Nephron (organoid): ENCODE measurements at regions not wholly inside any gene's neighbourhood (a gene's known extent, or its start where the extent isn't known, plus 50 kb on each side); places are given as distances from the start of the nearest gene placed in this dataset.

Experiments
- H3K27ac Mint-ChIP-seq, 3 experiments: 2 replicates each; pipeline ENCODE4 v1.8.0; 2020; ENCODE audit warnings: mixed read lengths in 3 of 3, mild to moderate bottlenecking in 2 of 3, moderate library complexity in 1 of 3
- H3K27me3 Mint-ChIP-seq: 2 replicates; pipeline ENCODE4 v1.8.0; 2021; ENCODE audit warnings: low read depth, mild to moderate bottlenecking, moderate library complexity, mixed read lengths
- H3K36me3 Mint-ChIP-seq: 2 replicates; pipeline ENCODE4 v1.8.0; 2020; ENCODE audit warnings: low read depth, mixed read lengths
- H3K4me1 Mint-ChIP-seq: 2 replicates; pipeline ENCODE4 v1.8.0; 2020; ENCODE audit warnings: mixed read lengths
- H3K4me3 Mint-ChIP-seq, 3 experiments: 2 replicates each; pipeline ENCODE4 v1.8.0; 2020; ENCODE audit warnings: mild to moderate bottlenecking in 3 of 3, mixed read lengths in 3 of 3, moderate library complexity in 2 of 3
- H3K9me3 Mint-ChIP-seq: 2 replicates; pipeline ENCODE4 v1.8.0; 2020; ENCODE audit warnings: mixed read lengths
- TF ChIP-seq, protein P1 (sequence below), 3 experiments: fragments of 200-600 bp; sonication (generic); IDR thresholded peaks; one replicate each; pipeline ENCODE4 v1.5.0; 2021; ENCODE audit warnings: antibody characterized with exemption in 3 of 3; ENCODE audit not compliant: unreplicated experiment in 3 of 3

GRCh38 chr16:86902656-86903001 is 324.3 kb downstream of the FOXL1 start:
- TF ChIP-seq, protein P1, sequence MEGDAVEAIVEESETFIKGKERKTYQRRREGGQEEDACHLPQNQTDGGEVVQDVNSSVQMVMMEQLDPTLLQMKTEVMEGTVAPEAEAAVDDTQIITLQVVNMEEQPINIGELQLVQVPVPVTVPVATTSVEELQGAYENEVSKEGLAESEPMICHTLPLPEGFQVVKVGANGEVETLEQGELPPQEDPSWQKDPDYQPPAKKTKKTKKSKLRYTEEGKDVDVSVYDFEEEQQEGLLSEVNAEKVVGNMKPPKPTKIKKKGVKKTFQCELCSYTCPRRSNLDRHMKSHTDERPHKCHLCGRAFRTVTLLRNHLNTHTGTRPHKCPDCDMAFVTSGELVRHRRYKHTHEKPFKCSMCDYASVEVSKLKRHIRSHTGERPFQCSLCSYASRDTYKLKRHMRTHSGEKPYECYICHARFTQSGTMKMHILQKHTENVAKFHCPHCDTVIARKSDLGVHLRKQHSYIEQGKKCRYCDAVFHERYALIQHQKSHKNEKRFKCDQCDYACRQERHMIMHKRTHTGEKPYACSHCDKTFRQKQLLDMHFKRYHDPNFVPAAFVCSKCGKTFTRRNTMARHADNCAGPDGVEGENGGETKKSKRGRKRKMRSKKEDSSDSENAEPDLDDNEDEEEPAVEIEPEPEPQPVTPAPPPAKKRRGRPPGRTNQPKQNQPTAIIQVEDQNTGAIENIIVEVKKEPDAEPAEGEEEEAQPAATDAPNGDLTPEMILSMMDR (IDR thresholded peaks at IDR 0.05; ENCODE audit: unreplicated experiment in 3 of 3) = no peak
- Mint-ChIP-seq H3K9me3 (no peaks in the 10 kb centered on the region), H3K36me3 (peaks cover 6% of the 10 kb centered on the region), H3K4me1 (peaks cover 26% of the 10 kb centered on the region), H3K4me3 (no peak overlapping the region), H3K27ac (no peak overlapping the region), H3K27me3 (peaks cover 54% of the 10 kb centered on the region)

DNA sequence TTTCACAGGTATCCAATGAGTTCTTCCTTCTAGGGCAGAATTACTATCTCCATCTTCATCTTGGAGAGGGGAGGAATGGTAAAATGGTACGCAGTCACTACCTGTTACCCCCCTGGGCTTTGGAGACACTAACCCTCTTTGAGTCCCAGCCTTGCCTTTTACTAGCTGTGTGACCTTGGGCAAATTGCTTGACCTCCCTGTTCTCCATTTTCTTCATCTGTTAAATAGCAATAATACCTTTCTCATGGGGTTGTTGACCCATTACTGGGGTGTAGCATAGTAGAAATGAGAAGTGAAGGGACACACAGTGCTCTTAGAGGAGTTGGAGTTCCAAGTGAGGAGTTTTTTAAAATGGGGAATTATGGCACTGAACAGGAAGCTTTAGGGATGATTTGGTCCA is 324.7 kb downstream of the FOXL1 start:
- H3K9me3 Mint-ChIP-seq = no peaks in the 10 kb centered on the region
- H3K4me3 Mint-ChIP-seq = no peak overlapping the region
- H3K4me1 Mint-ChIP-seq = peaks cover 22% of the 10 kb centered on the region
- TF ChIP-seq, protein P1 (IDR thresholded peaks at IDR 0.05; ENCODE audit: unreplicated experiment in 3 of 3) = no peak
- peaks cover 52% of the 10 kb centered on the region for H3K27me3 Mint-ChIP-seq
- peaks cover 6% of the 10 kb centered on the region for H3K36me3 Mint-ChIP-seq
- no peak overlapping the region for H3K27ac Mint-ChIP-seq

GRCh38 chr16:86905302-86905701 is 327.0 kb downstream of the FOXL1 start:
- H3K27me3 Mint-ChIP-seq = peaks cover 49% of the 10 kb centered on the region
- H3K4me3 Mint-ChIP-seq = no peak overlapping the region
- H3K36me3 Mint-ChIP-seq = peaks cover 3% of the 10 kb centered on the region
- TF ChIP-seq, protein P1 (IDR thresholded peaks at IDR 0.05; ENCODE audit: unreplicated experiment in 3 of 3) = no peak
- H3K9me3 Mint-ChIP-seq = no peaks in the 10 kb centered on the region
- H3K27ac Mint-ChIP-seq = no peak overlapping the region
- H3K4me1 Mint-ChIP-seq = peaks cover 18% of the 10 kb centered on the region

DNA sequence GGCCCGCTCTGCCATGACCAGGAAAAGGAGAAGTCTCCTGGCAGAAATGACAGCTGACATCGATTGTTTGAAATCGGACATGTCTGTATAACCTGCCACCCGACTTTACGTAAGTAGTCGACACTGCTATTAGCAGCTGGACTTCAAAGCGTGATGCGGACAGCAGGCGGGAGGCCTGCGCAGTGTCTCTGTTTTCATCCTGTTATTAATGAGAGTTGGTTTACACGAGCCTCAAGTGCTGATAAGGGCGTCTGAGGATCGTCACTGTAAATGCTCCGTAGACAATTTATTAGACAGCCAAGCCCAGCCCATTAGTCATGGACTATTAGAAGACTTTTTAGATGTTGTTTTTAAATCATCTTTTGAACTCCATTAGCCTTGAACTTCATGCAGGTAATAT is 328.3 kb downstream of the FOXL1 start:
- H3K9me3 Mint-ChIP-seq = no peaks in the 10 kb centered on the region
- no peaks in the 10 kb centered on the region for H3K36me3 Mint-ChIP-seq
- peak overlapping the region; percentile 4 to 59 (median 27) for H3K27ac Mint-ChIP-seq
- TF ChIP-seq, protein P1 (IDR thresholded peaks at IDR 0.05; ENCODE audit: unreplicated experiment in 3 of 3) = no peak
- H3K27me3 Mint-ChIP-seq = peaks cover 50% of the 10 kb centered on the region
- peaks cover 32% of the 10 kb centered on the region for H3K4me1 Mint-ChIP-seq
- no peak overlapping the region for H3K4me3 Mint-ChIP-seq

GRCh38 chr16:86909359-86910160 is 331.2 kb downstream of the FOXL1 start:
- no peaks in the 10 kb centered on the region for H3K9me3 Mint-ChIP-seq
- H3K27me3 Mint-ChIP-seq = peaks cover 41% of the 10 kb centered on the region
- no peak overlapping the region for H3K4me3 Mint-ChIP-seq
- no peaks in the 10 kb centered on the region for H3K36me3 Mint-ChIP-seq
- no peak overlapping the region for H3K27ac Mint-ChIP-seq
- TF ChIP-seq, protein P1 (IDR thresholded peaks at IDR 0.05; ENCODE audit: unreplicated experiment in 3 of 3) = no peak
- H3K4me1 Mint-ChIP-seq = peaks cover 42% of the 10 kb centered on the region
